HEK293T (cell line): ENCODE measurements at regions not wholly inside any gene's neighbourhood (a gene's known extent, or its start where the extent isn't known, plus 50 kb on each side); places are given as distances from the start of the nearest gene placed in this dataset.

Experiments used
- CTCF ChIA-PET: fragments of 350-600 bp; formaldehyde crosslinking; extraction: SDS; loops from one replicate; lab custom pipeline; 2021; ENCODE audit warnings: antibody characterized with exemption, inconsistent platforms; lab: Yijun Ruan, JAX
- POLR2A ChIA-PET: fragments of 350-600 bp; formaldehyde crosslinking; extraction: SDS; loops from one replicate; lab custom pipeline; 2020; ENCODE audit warnings: antibody characterized with exemption, inconsistent platforms; lab: Yijun Ruan, JAX
- DNase-seq: peaks from one replicate; pipeline ENCODE4 v3.0.0; 2012; ENCODE audit warnings: mixed read lengths; ENCODE audit errors: extremely low spot score
- ARNT ChIP-seq: fragments of 450-650 bp; IDR thresholded peaks from 2 replicates; pipeline ENCODE4 v1.6.1; 2017; ENCODE audit warnings: mild to moderate bottlenecking
- BHLHE40 ChIP-seq: fragments of 450-650 bp; IDR thresholded peaks from 2 replicates; pipeline ENCODE4 v1.6.1; 2016; ENCODE audit warnings: mild to moderate bottlenecking, moderate library complexity, borderline replicate concordance
- CTBP1 ChIP-seq: fragments of 450-650 bp; IDR thresholded peaks from 2 replicates; pipeline ENCODE4 v1.6.1; 2016; ENCODE audit warnings: borderline replicate concordance
- ELF4 ChIP-seq: fragments of 450-650 bp; IDR thresholded peaks from 2 replicates; pipeline ENCODE4 v1.6.1; 2017; ENCODE audit warnings: antibody characterized with exemption
- FOXA1 ChIP-seq: fragments of 450-650 bp; IDR thresholded peaks from 2 replicates; pipeline ENCODE4 v1.6.1; 2016; ENCODE audit warnings: mild to moderate bottlenecking
- FOXK2 ChIP-seq: fragments of 450-650 bp; IDR thresholded peaks from 2 replicates; pipeline ENCODE4 v1.6.1; 2016; ENCODE audit warnings: mild to moderate bottlenecking
- FOXM1 ChIP-seq: fragments of 450-650 bp; IDR thresholded peaks from 2 replicates; pipeline ENCODE4 v1.6.1; 2017; ENCODE audit warnings: mild to moderate bottlenecking, borderline replicate concordance
- HDGF ChIP-seq: fragments of 450-650 bp; IDR thresholded peaks from 2 replicates; pipeline ENCODE4 v1.6.1; 2017; ENCODE audit warnings: antibody characterized with exemption, borderline replicate concordance
- L3MBTL2 ChIP-seq: fragments of 450-650 bp; conservative IDR thresholded peaks from 2 replicates; pipeline ENCODE4 v1.6.1; 2016; ENCODE audit warnings: mild to moderate bottlenecking
- LEF1 ChIP-seq: fragments of 450-650 bp; IDR thresholded peaks from 2 replicates; pipeline ENCODE4 v1.6.1; 2017; ENCODE audit warnings: mild to moderate bottlenecking, borderline replicate concordance
- NFRKB ChIP-seq: fragments of 450-650 bp; IDR thresholded peaks from 2 replicates; pipeline ENCODE4 v1.6.1; 2016; ENCODE audit warnings: mild to moderate bottlenecking, moderate library complexity
- SP1 ChIP-seq: fragments of 450-650 bp; IDR thresholded peaks from 2 replicates; pipeline ENCODE4 v1.6.1; 2017
- SUZ12 ChIP-seq: fragments of 450-650 bp; IDR thresholded peaks from 2 replicates; pipeline ENCODE4 v1.6.1; 2016; ENCODE audit warnings: mild to moderate bottlenecking
- TARDBP ChIP-seq: fragments of 450-650 bp; IDR thresholded peaks from 2 replicates; pipeline ENCODE4 v1.6.1; 2016
- ZNF384 ChIP-seq: fragments of 450-650 bp; IDR thresholded peaks from 2 replicates; pipeline ENCODE4 v1.6.1; 2016
- TF ChIP-seq, protein P1 (sequence below): fragments of 450-650 bp; IDR thresholded peaks from 2 replicates; pipeline ENCODE4 v1.6.1; 2016

- ChIA-PET CTCF (no interaction called here), POLR2A (interaction anchor here (1.2 kb wide), 1 partner anchor 69 kb away, joined by 3 read pairs; no protein-coding TSS in a partner anchor)
- TF ChIP-seq LEF1 (no peak), L3MBTL2 (no peak), SP1 (no peak), ARNT (no peak), TARDBP (no peak), FOXK2 (no peak), FOXM1 (no peak)
- TF ChIP-seq, protein P1, sequence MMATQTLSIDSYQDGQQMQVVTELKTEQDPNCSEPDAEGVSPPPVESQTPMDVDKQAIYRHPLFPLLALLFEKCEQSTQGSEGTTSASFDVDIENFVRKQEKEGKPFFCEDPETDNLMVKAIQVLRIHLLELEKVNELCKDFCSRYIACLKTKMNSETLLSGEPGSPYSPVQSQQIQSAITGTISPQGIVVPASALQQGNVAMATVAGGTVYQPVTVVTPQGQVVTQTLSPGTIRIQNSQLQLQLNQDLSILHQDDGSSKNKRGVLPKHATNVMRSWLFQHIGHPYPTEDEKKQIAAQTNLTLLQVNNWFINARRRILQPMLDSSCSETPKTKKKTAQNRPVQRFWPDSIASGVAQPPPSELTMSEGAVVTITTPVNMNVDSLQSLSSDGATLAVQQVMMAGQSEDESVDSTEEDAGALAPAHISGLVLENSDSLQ: no peak
- no peak for DNase-seq
These were observed 132.9 kb upstream of the DST start for GRCh38 chr6:56775498-56776166.

DNA sequence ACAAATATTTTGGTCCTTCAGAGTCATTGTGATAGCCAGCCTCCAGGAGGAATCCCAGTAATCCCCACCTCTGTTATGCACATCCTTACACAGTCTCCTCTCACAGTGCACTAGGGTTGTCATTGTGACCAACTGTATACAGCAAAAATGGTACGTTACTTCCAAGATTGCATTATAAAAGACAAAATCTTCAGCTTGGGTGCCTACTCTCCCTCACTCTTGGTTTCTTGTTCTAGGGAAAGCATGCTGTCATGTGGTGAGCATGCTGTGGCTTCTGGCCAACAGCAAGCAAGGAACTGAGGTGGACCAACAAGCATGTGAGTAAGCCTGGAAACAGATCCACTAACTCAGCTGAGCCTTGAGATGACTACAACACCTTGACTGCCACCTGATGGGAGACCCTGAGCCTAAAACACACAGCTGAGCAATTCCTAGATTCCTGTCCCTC, 130.1 kb upstream of the DST start:
- ChIA-PET CTCF (no interaction called here), POLR2A (no interaction called here)
- TF ChIP-seq SUZ12 (no peak), CTBP1 (no peak), L3MBTL2 (no peak), BHLHE40 (no peak)
- DNase-seq: no peak

DNA sequence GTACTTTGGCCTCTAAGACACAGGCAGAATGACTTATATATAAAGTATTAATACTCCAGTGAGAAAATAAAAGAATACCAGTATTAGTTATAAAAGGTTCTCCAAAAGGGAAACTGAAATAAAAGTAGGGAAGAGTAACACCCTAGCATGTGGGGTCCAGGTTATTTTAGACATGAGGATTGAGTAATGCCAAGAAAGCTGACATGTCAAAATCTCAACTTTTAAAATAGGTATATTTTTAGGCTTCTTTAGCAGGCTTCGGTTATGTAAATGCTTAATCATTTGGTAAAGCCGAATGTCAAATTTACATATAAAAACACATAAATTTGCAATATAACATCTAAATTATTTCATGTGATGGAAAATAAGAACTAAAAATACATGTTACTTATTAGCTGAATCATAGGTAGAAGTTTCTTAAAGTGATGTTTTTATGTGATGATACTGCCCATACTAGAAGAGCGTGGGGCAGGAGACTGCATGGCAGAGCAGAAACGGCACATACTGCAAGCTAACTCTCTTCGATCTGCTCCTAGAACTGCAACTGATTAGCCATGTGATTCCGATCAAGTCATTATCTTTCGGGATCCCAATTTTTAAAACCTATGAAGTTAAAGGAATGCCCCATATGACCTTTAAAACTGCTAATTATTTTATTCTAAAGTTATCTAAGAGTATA, 129.4 kb upstream of the DST start:
- TF ChIP-seq BHLHE40: no peak
- no peak for TF ChIP-seq FOXM1
- no peak for TF ChIP-seq HDGF
- TF ChIP-seq TARDBP: no peak
- TF ChIP-seq NFRKB: no peak
- no peak for TF ChIP-seq SP1
- TF ChIP-seq FOXK2: no peak
- no peak for TF ChIP-seq ELF4
- no peak for TF ChIP-seq CTBP1
- TF ChIP-seq, protein P1: no peak
- no peak for TF ChIP-seq ARNT
- no peak for TF ChIP-seq LEF1
- TF ChIP-seq L3MBTL2: no peak
- TF ChIP-seq FOXA1: no peak
- no peak for TF ChIP-seq SUZ12
- TF ChIP-seq ZNF384: no peak
- ChIA-PET POLR2A (no interaction called here), CTCF (interaction anchor here (0.6 kb wide), 1 partner anchor 26 kb away, joined by 3 read pairs; no protein-coding TSS in a partner anchor)
- DNase-seq: no peak

GRCh38 chr6:56771189-56771588, 128.5 kb upstream of the DST start:
- POLR2A ChIA-PET: interaction anchor here (0.6 kb wide), 1 partner anchor 8 kb away, joined by 3 read pairs; no protein-coding TSS in a partner anchor
- no peak for TF ChIP-seq ZNF384
- no peak for TF ChIP-seq ELF4
- TF ChIP-seq LEF1: no peak
- no peak for TF ChIP-seq SP1
- no peak for TF ChIP-seq TARDBP
- TF ChIP-seq ARNT: no peak
- no peak for TF ChIP-seq NFRKB
- CTCF ChIA-PET: interaction anchor here (0.6 kb wide), 1 partner anchor 72 kb away, joined by 3 read pairs; no protein-coding TSS in a partner anchor
- DNase-seq: no peak

GRCh38 chr6:56770011-56770520, 127.4 kb upstream of the DST start:
- no peak for DNase-seq
- POLR2A ChIA-PET: interaction anchor here (1.1 kb wide), 1 partner anchor 74 kb away, joined by 3 read pairs; no protein-coding TSS in a partner anchor
- CTCF ChIA-PET: no interaction called here
- no peak for TF ChIP-seq FOXA1
- no peak for TF ChIP-seq ZNF384
- no peak for TF ChIP-seq FOXM1
- TF ChIP-seq ARNT: no peak
- TF ChIP-seq, protein P1: no peak
- no peak for TF ChIP-seq TARDBP
- TF ChIP-seq SUZ12: no peak
- no peak for TF ChIP-seq L3MBTL2
- no peak for TF ChIP-seq SP1
- no peak for TF ChIP-seq BHLHE40
- no peak for TF ChIP-seq CTBP1
- TF ChIP-seq ELF4: no peak
- TF ChIP-seq HDGF: no peak

- DNase-seq: no peak
- ChIA-PET CTCF (interaction anchor here (0.5 to 1.1 kb wide), 4 partner anchors 9 to 94 kb away, joined by 3 to 4 read pairs (median 3); no protein-coding TSS in a partner anchor), POLR2A (interaction anchor here (1.0 kb wide), 1 partner anchor 76 kb away, joined by 3 read pairs; no protein-coding TSS in a partner anchor)
- TF ChIP-seq FOXA1 (no peak), HDGF (no peak), NFRKB (no peak), FOXK2 (no peak)
These were observed 125.3 kb upstream of the DST start for GRCh38 chr6:56767892-56768531.
